ENCODE measurements at regions not wholly inside any gene's neighbourhood (a gene's known extent, or its start where the extent isn't known, plus 50 kb on each side); places are given as distances from the start of the nearest gene placed in this dataset.

DNA sequence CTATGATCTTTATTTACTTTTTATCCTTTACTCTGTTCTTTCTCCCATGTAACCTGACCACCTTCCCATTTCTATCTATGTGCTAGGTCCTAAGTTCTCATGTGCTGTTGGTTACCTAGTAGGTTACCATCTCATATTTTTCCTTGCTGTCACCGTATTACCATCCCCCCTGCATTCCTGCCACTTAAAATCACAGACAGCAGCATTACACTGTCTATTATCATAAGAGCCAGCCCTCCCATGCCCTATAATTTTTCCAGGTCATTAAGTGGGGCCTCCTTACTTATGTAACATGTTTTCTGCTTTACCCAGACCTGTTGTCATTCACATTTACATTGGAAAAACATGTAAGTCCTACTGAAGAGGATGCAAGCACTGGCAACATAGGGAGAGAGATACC, 202.9 kb downstream of the HS3ST3A1 start:
- H2BK15ac ChIP-seq (ENCODE audit: low read length): no peak overlapping the region
- H3K27ac ChIP-seq (ENCODE audit: low read depth, low read length): no peak overlapping the region
- no peak overlapping the region for H4K5ac ChIP-seq (ENCODE audit: insufficient read length, low read depth, low read length)
- no peak overlapping the region for H3K14ac ChIP-seq (ENCODE audit: insufficient read length)
- H4K8ac ChIP-seq (ENCODE audit: extremely low read depth, insufficient read depth, low read length): no peak overlapping the region
- H3K9ac ChIP-seq (replicated peaks in 1 of 4; ENCODE audit: extremely low read depth in 1 of 4, low read depth in 3 of 4, low read length in 3 of 4): no peak overlapping the region
- no peaks in the 10 kb centered on the region; a peak in 1 of 7 replicates for H3K4me1 ChIP-seq (replicated peaks in 1 of 4; ENCODE audit: control insufficient read depth in 3 of 4, insufficient read depth in 4 of 4, low read length in 3 of 4)
- no peak for TF ChIP-seq RXRA (IDR thresholded peaks at IDR 0.05; ENCODE audit: insufficient read depth, low read depth, low read length)
- TF ChIP-seq YY1 (IDR thresholded peaks at IDR 0.05; ENCODE audit: low read depth, low read length): no peak
- TF ChIP-seq SP4 (IDR thresholded peaks at IDR 0.05; ENCODE audit: low read length): no peak
- no peak for TF ChIP-seq RAD21 (IDR thresholded peaks at IDR 0.05 in 1 of 2, conservative IDR thresholded peaks at IDR 0.05 in 1 of 2; ENCODE audit: low read depth in 2 of 2, low read length in 2 of 2)
- no peak for TF ChIP-seq SAP30 (IDR thresholded peaks at IDR 0.05; ENCODE audit: insufficient read depth, insufficient replicate concordance, low read length)
- no peak for TF ChIP-seq BRCA1 (IDR thresholded peaks at IDR 0.05; ENCODE audit: low read depth, low read length)
- no peak for TF ChIP-seq EGR1 (IDR thresholded peaks at IDR 0.05; ENCODE audit: borderline replicate concordance, low read depth, low read length)
- TF ChIP-seq NANOG (IDR thresholded peaks at IDR 0.05; ENCODE audit: insufficient read depth, low read depth, low read length, poor library complexity, severe bottlenecking): no peak
- no peak for TF ChIP-seq SUZ12 (IDR thresholded peaks at IDR 0.05; ENCODE audit: low read length)
- TF ChIP-seq E2F6 (IDR thresholded peaks at IDR 0.05): no peak
- no peak for TF ChIP-seq HDAC6 (IDR thresholded peaks at IDR 0.05; ENCODE audit: low read depth, low read length)
- TF ChIP-seq ZNF274 (IDR thresholded peaks at IDR 0.05; ENCODE audit: borderline replicate concordance, extremely low read depth, low read length): no peak
- TF ChIP-seq SIRT6 (IDR thresholded peaks at IDR 0.05; ENCODE audit: low read length): no peak
- TF ChIP-seq HDAC2 (IDR thresholded peaks at IDR 0.05; ENCODE audit: borderline replicate concordance in 1 of 2, low read depth in 2 of 2, low read length in 2 of 2): no peak
- no peaks in the 10 kb centered on the region for H3K79me1 ChIP-seq (ENCODE audit: low read depth, low read length)
- no peak overlapping the region for H2AFZ ChIP-seq (ENCODE audit: low read length)
- H2BK120ac ChIP-seq (replicated peaks; ENCODE audit: low read depth, low read length): no peak overlapping the region
- no peak overlapping the region for H2AK5ac ChIP-seq (ENCODE audit: low read depth, low read length)
- H2BK5ac ChIP-seq (ENCODE audit: low read depth, low read length): no peak overlapping the region
- no peak overlapping the region for H3K4me3 ChIP-seq (ENCODE audit: extremely low read depth in 1 of 4, insufficient read depth in 2 of 4, low read depth in 3 of 4, low read length in 4 of 4)
- H4K91ac ChIP-seq (replicated peaks; ENCODE audit: insufficient read length, low read length): no peak overlapping the region
- no peak overlapping the region for H3K56ac ChIP-seq (replicated peaks; ENCODE audit: insufficient read length, low read depth, low read length)
- H2BK20ac ChIP-seq (ENCODE audit: low read length): no peak overlapping the region
- WGBS, 2 experiments (ENCODE audit: extremely low coverage in 1 of 2, insufficient coverage in 1 of 2, insufficient read length in 1 of 2, insufficient replicate concordance in 2 of 2, low coverage in 1 of 2, low lambda C conversion rate in 2 of 2, missing lambda C conversion rate in 1 of 2): 94% methylated on average over 1 of the region's 1 CpG; no CpG with 5 or more reads in 1 of the 2 experiments
- no peaks in the 10 kb centered on the region for H3K9me3 ChIP-seq (ENCODE audit: insufficient read depth in 2 of 2, low read depth in 1 of 2, low read length in 1 of 2)
- ChIA-PET CTCF (ENCODE audit: partially characterized antibody) (no interaction called here), POLR2A (ENCODE audit: partially characterized antibody) (no interaction called here)
- H3K79me2 ChIP-seq (ENCODE audit: control insufficient read depth in 1 of 2, insufficient read depth in 2 of 2, low read length in 2 of 2): no peaks in the 10 kb centered on the region
- H2BK12ac ChIP-seq (ENCODE audit: low read depth, low read length): no peak overlapping the region
- no peak overlapping the region for H3K23ac ChIP-seq (ENCODE audit: insufficient read length)
- no peak overlapping the region for H3K18ac ChIP-seq (ENCODE audit: extremely low read depth, low read length)
- H4K20me1 ChIP-seq (replicated peaks in 1 of 2; ENCODE audit: control insufficient read depth in 1 of 2, insufficient read depth in 2 of 2, low read length in 2 of 2): no peaks in the 10 kb centered on the region
- no peak overlapping the region for H3K4me2 ChIP-seq (ENCODE audit: insufficient read depth in 1 of 2, low read depth in 2 of 2, low read length in 2 of 2)
- no peak for DNase-seq (ENCODE audit: low read depth in 1 of 2, low spot score in 2 of 2)
- no peak overlapping the region for H3K4ac ChIP-seq (replicated peaks; ENCODE audit: insufficient read length, low read depth, low read length)
- no peak for FAIRE-seq
- H3K23me2 ChIP-seq (ENCODE audit: low read depth, low read length): no peaks in the 10 kb centered on the region
- no peaks in the 10 kb centered on the region for H3K27me3 ChIP-seq (replicated peaks in 1 of 4; ENCODE audit: control insufficient read depth in 3 of 4, extremely low read depth in 1 of 4, insufficient read depth in 3 of 4, low read length in 3 of 4)
- no peaks in the 10 kb centered on the region for H3K36me3 ChIP-seq (ENCODE audit: control insufficient read depth in 2 of 4, insufficient read depth in 4 of 4, low read length in 3 of 4)
